Adrenal gland (tissue), 5 donors: ENCODE measurements at regions not wholly inside any gene's neighbourhood (a gene's known extent, or its start where the extent isn't known, plus 50 kb on each side); places are given as distances from the start of the nearest gene placed in this dataset.

Experiments
- POLR2A ChIP-seq, 2 donors: fragments of 450-650 bp; IDR thresholded peaks; one replicate each; pipeline ENCODE4 v1.6.1; 2017; ENCODE audit warnings: antibody characterized with exemption in 2 of 2, mild to moderate bottlenecking in 2 of 2, moderate library complexity in 1 of 2
- TF ChIP-seq, protein P1 (sequence below), 6 experiments: fragments of 450-650 bp in 4 of 6; fragments of 200-600 bp in 2 of 6; sonication (generic) in 1 of 6; IDR thresholded peaks; 1 replicate in 5 of 6; 2 replicates in 1 of 6; pipeline versions ENCODE4 v1.5.1 to v1.8.0; 2016 to 2021; ENCODE audit warnings: antibody characterized with exemption in 6 of 6, mild to moderate bottlenecking in 2 of 6, moderate library complexity in 1 of 6
- donor health status: DM: no; HTN: no; CAD: no.

DNA sequence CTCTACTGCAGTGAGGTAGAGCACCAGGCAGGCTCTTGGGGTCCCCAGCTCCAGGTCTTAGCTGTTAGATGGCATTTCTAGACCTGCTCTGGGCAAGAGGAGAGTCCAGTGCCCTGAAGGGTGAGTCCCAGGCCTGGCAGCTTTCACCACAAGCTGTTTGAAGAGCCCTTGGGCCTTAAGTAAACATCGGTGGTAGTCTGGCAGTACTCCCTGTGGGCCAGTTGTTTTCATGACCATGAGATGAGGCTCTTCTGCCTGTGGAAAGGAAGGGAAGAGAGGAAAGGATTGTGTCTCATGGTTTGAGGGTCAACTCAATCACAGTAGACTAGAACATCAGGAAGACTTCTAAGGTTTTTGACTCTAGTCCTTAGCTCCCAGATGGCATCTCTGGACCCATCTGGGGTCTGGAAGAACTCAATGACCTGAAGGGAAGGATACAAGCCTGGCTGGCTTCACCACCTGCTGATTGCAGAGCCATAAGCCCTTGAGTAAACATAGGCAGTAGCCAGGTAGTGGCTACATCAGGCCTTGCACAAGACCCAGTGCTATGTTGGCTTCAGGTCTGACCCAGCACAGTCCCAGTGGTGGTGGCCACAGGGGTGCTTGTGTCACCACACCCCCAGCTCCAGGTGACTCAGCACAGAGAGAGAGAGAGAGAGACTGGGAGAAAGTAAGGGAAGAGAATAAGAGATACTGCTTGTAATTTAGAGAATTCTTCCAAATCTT, 114.3 kb upstream of the PCSK5 start:
- TF ChIP-seq, protein P1, sequence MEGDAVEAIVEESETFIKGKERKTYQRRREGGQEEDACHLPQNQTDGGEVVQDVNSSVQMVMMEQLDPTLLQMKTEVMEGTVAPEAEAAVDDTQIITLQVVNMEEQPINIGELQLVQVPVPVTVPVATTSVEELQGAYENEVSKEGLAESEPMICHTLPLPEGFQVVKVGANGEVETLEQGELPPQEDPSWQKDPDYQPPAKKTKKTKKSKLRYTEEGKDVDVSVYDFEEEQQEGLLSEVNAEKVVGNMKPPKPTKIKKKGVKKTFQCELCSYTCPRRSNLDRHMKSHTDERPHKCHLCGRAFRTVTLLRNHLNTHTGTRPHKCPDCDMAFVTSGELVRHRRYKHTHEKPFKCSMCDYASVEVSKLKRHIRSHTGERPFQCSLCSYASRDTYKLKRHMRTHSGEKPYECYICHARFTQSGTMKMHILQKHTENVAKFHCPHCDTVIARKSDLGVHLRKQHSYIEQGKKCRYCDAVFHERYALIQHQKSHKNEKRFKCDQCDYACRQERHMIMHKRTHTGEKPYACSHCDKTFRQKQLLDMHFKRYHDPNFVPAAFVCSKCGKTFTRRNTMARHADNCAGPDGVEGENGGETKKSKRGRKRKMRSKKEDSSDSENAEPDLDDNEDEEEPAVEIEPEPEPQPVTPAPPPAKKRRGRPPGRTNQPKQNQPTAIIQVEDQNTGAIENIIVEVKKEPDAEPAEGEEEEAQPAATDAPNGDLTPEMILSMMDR (IDR thresholded peaks at IDR 0.05) = no peak
- no peak for TF ChIP-seq POLR2A (IDR thresholded peaks at IDR 0.05)
